Upper lobe of right lung (tissue), 1 donor: ENCODE measurements at regions not wholly inside any gene's neighbourhood (a gene's known extent, or its start where the extent isn't known, plus 50 kb on each side); places are given as distances from the start of the nearest gene placed in this dataset.

Experiments
- ATAC-seq: fragments of 200-7000 bp; cut with Tn5 transposase; one replicate; pipeline ENCODE4 v1.9.1; 2020; ENCODE audit warnings: mild to moderate bottlenecking, moderate library complexity
- DNase-seq: peaks from one replicate; pipeline ENCODE4 v3.0.0-alpha.2; 2020
- H3K27ac ChIP-seq: fragments of 200-600 bp; one replicate; pipeline ENCODE4 v1.8.0; 2022
- H3K27me3 ChIP-seq: fragments of 200-600 bp; one replicate; pipeline ENCODE4 v1.8.0; 2022; ENCODE audit warnings: mild to moderate bottlenecking
- H3K36me3 ChIP-seq: fragments of 200-600 bp; one replicate; pipeline ENCODE4 v1.8.0; 2022
- H3K4me1 ChIP-seq: fragments of 200-600 bp; one replicate; pipeline ENCODE4 v1.8.0; 2022
- H3K4me3 ChIP-seq: fragments of 200-600 bp; one replicate; pipeline ENCODE4 v1.8.0; 2022; ENCODE audit warnings: mild to moderate bottlenecking
- H3K9me3 ChIP-seq: fragments of 200-600 bp; one replicate; pipeline ENCODE4 v1.8.0; 2022
- intact Hi-C: fragments of 100-400 bp; cut with DNase I; formaldehyde crosslinking; loops from one replicate; pipeline ENCODE4 v1.11.0; 2022
- TF ChIP-seq, protein P1 (sequence below): fragments of 200-600 bp; IDR thresholded peaks from one replicate; pipeline ENCODE4 v1.8.0; 2022; ENCODE audit warnings: antibody characterized with exemption
- donor health status: DM: no; HTN: yes; CAD: no; lungs with severe emphysema.

DNA sequence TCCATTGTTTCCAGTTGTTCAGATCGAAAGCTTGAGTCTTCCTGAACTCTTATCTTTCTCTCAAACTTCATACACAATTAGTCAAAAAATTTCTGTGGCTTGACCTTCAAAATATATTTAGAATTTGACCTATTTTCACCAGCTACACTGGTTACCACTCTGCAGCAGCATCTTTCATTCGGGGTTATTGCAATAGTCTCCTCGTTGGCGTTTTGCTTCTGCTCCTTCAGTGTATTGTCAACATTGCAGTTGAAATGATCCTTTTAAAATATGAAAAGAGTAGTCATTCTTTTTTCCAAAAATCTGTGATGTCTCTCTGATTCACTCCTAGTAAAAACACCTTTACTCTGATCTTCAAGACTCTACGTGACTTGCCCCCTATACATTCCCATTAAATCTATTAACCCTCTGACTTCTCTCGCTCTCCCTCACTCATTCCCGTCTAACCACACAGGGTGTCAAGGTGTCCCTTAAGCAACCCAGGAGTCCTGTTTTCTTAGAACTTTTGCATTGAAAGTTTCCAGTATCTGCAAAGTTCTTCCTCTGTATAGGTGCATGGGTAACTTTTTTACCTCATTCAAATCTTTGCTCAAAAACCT, 480.2 kb upstream of the B3GALT2 start:
- ATAC-seq (no peak), DNase-seq (no peak)
- TF ChIP-seq, protein P1, sequence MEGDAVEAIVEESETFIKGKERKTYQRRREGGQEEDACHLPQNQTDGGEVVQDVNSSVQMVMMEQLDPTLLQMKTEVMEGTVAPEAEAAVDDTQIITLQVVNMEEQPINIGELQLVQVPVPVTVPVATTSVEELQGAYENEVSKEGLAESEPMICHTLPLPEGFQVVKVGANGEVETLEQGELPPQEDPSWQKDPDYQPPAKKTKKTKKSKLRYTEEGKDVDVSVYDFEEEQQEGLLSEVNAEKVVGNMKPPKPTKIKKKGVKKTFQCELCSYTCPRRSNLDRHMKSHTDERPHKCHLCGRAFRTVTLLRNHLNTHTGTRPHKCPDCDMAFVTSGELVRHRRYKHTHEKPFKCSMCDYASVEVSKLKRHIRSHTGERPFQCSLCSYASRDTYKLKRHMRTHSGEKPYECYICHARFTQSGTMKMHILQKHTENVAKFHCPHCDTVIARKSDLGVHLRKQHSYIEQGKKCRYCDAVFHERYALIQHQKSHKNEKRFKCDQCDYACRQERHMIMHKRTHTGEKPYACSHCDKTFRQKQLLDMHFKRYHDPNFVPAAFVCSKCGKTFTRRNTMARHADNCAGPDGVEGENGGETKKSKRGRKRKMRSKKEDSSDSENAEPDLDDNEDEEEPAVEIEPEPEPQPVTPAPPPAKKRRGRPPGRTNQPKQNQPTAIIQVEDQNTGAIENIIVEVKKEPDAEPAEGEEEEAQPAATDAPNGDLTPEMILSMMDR = no peak
- Histone ChIP-seq H3K27me3 (no peaks in the 10 kb centered on the region), H3K4me1 (no peaks in the 10 kb centered on the region), H3K36me3 (no peaks in the 10 kb centered on the region), H3K9me3 (no peaks in the 10 kb centered on the region), H3K4me3 (no peak overlapping the region), H3K27ac (no peak overlapping the region)
- intact Hi-C loops = no loop called here

DNA sequence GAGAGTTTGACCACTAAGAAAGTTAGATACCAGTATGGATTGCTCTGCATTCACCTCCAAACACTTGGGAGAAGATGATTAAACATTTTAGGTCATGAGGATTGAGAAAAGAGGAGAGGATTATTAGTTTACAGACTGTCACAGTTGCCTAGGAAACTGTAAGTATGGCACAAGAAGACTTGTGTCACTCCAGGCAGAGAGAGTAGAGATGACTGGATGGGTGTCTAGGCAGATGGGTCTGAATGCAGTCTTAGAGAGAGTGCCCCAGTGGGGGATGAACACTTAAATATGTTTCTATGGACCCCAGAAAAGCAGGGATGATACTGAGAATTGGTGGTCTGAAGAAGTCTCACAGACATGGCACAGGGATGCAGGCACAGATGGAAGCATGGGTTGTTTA, 477.6 kb upstream of the B3GALT2 start:
- TF ChIP-seq, protein P1 = no peak
- H3K36me3 ChIP-seq = no peaks in the 10 kb centered on the region
- no peaks in the 10 kb centered on the region for H3K27me3 ChIP-seq
- ATAC-seq (no peak), DNase-seq (no peak)
- no peaks in the 10 kb centered on the region for H3K9me3 ChIP-seq
- no peaks in the 10 kb centered on the region for H3K4me1 ChIP-seq
- intact Hi-C loops = no loop called here
- H3K4me3 ChIP-seq = no peak overlapping the region
- H3K27ac ChIP-seq = no peak overlapping the region

DNA sequence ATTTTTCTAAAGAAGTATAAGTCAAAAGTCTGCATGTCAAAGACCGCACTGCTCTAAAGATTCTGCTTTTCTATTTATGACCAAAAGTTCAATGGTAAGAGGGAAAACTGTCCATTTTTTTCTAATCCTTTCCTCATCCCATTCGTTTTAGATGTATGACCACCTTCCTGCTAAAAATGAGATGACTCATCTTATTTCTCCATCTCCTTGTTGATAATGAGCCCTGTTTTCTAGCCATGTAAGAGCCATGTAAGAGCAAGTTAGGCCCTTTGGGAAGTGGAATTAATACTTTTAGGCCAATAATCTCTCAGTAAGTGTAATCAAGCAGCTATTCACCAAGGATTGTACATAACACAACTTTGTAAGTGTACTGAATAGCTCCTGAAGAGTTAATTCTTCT, 475.6 kb upstream of the B3GALT2 start:
- Histone ChIP-seq H3K4me1 (peaks cover 8% of the 10 kb centered on the region), H3K4me3 (no peak overlapping the region), H3K9me3 (no peaks in the 10 kb centered on the region), H3K27ac (no peak overlapping the region), H3K27me3 (no peaks in the 10 kb centered on the region), H3K36me3 (no peaks in the 10 kb centered on the region)
- intact Hi-C loops = no loop called here
- ATAC-seq (no peak), DNase-seq (no peak)
- TF ChIP-seq, protein P1 = no peak

DNA sequence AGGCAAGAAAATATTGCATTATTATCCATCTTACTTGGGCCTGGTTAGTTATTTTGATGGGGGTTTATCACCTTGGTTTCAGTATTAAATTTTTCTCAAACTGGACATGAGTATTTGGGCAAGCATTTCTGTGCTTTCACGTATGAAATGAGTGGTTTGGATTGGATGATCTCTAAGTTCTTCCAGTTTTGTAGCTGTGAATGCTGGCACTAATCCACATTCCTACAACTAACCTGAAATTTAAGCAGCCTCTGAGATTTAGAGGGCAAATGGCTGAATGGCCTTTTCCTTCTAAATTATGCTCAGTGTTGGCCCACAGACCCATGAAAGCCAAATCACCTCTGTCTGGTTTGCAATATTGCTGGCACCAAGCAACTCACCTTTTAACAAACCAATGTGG, 475.0 kb upstream of the B3GALT2 start:
- intact Hi-C loops = no loop called here
- no peak overlapping the region for H3K27ac ChIP-seq

DNA sequence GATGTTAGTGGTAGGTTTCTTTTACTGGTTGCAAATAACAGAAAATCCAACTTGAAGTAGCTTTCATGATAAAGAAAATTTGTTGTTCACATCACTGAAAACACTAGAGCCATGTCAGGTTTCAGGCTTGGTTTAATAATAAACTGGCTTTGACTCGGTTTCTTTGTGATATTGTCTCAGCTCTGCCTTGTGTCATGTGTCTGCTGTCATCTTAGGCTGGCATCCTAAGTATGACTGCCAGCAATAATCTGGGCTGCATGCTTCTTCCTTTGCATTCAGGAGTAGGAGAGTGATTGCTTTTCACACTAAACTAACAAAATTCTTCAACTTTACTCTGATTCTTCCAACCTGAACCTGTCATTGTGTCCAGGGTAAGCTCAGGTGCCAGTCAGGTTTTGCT, 474.0 kb upstream of the B3GALT2 start:
- no peak for DNase-seq
- H3K9me3 ChIP-seq = no peaks in the 10 kb centered on the region
- TF ChIP-seq, protein P1 = no peak
- peaks cover 8% of the 10 kb centered on the region for H3K4me1 ChIP-seq
- H3K4me3 ChIP-seq = no peak overlapping the region
- no peak for ATAC-seq
- H3K27me3 ChIP-seq = no peaks in the 10 kb centered on the region
- intact Hi-C loops = no loop called here
- no peak overlapping the region for H3K27ac ChIP-seq
- no peaks in the 10 kb centered on the region for H3K36me3 ChIP-seq

More for the DNA sequence above, 475.0 kb upstream of the B3GALT2 start:
- H3K36me3 ChIP-seq = no peaks in the 10 kb centered on the region
- no peak for ATAC-seq
- H3K27me3 ChIP-seq = no peaks in the 10 kb centered on the region
- no peak for DNase-seq
- H3K4me3 ChIP-seq = no peak overlapping the region
- peaks cover 8% of the 10 kb centered on the region for H3K4me1 ChIP-seq
- H3K9me3 ChIP-seq = no peaks in the 10 kb centered on the region
- TF ChIP-seq, protein P1 = no peak

DNA sequence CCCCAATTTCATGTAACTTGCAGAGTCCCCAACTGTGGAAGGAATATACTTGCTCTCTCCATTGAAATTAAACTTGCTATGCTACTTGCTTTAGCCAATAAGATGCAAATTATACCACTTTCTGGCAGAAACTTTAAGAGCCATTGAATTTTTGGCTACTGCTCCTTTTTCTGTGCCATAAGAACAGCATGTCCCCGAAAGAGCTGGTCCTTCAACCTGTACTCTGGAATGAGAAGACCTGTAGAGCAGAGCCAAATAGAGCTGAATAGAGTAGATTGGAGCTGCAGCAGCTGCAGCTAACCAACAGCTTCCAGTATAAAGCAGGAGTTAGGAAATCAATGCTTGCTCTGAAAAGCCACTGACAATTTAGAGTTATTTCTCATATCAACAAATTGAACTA, 472.3 kb upstream of the B3GALT2 start:
- Histone ChIP-seq H3K27me3 (no peaks in the 10 kb centered on the region), H3K4me1 (peaks cover 8% of the 10 kb centered on the region), H3K27ac (no peak overlapping the region), H3K9me3 (no peaks in the 10 kb centered on the region), H3K4me3 (no peak overlapping the region), H3K36me3 (no peaks in the 10 kb centered on the region)
- peak; percentile 95 for ATAC-seq
- intact Hi-C loops = no loop called here
- no peak for DNase-seq
- TF ChIP-seq, protein P1 = no peak
